ENCODE measurements at regions not wholly inside any gene's neighbourhood (a gene's known extent, or its start where the extent isn't known, plus 50 kb on each side); places are given as distances from the start of the nearest gene placed in this dataset.

GRCh38 chr13:78958006-78958405, 299.1 kb upstream of the OBI1 start:
- CTCF ChIA-PET (ENCODE audit: unreplicated experiment), result no interaction called here
- Histone ChIP-seq H4K20me1 (ENCODE audit: insufficient read depth, low read length) (no peaks in the 10 kb centered on the region), H3K79me2 (ENCODE audit: insufficient read depth, low read depth, low read length) (no peaks in the 10 kb centered on the region), H3K4me1 (ENCODE audit: insufficient read depth, low read length, poor library complexity, severe bottlenecking) (no peaks in the 10 kb centered on the region), H2AFZ (ENCODE audit: low read length) (no peak overlapping the region), H3K4me2 (ENCODE audit: low read length) (no peak overlapping the region), H3K9me2 (ENCODE audit: insufficient read depth, low read length) (no peaks in the 10 kb centered on the region), H3K27ac (ENCODE audit: low read depth, low read length, poor library complexity, severe bottlenecking) (no peak overlapping the region), H3K4me3 (ENCODE audit: low read depth, low read length, poor library complexity, severe bottlenecking) (no peak overlapping the region), H3K36me3 (ENCODE audit: insufficient read depth, low read length) (no peaks in the 10 kb centered on the region), H3K9me3 (ENCODE audit: low read length) (no peaks in the 10 kb centered on the region)
- no TSS peak for BruUV-seq (replicated peaks)
- intact Hi-C loops (cut with micrococcal nuclease; ENCODE audit: unreplicated experiment), result no loop called here
- no peak for DNase-seq (ENCODE audit: low spot score)
- POLR2A ChIA-PET, result no interaction called here
- TF ChIP-seq EZH2phosphoT487 (IDR thresholded peaks at IDR 0.05; ENCODE audit: borderline replicate concordance, low read depth, low read length) (no peak), CTCF (conservative IDR thresholded peaks at IDR 0.05; ENCODE audit: low read length) (no peak)

GRCh38 chr13:78940455-78941130, 281.6 kb upstream of the OBI1 start:
- Histone ChIP-seq H4K20me1 (ENCODE audit: insufficient read depth, low read length) (no peaks in the 10 kb centered on the region), H3K36me3 (ENCODE audit: insufficient read depth, low read length) (no peaks in the 10 kb centered on the region), H3K79me2 (ENCODE audit: insufficient read depth, low read depth, low read length) (no peaks in the 10 kb centered on the region), H3K9me3 (ENCODE audit: low read length) (no peaks in the 10 kb centered on the region), H3K4me2 (ENCODE audit: low read length) (no peak overlapping the region), H3K4me1 (ENCODE audit: insufficient read depth, low read length, poor library complexity, severe bottlenecking) (no peaks in the 10 kb centered on the region), H3K4me3 (ENCODE audit: low read depth, low read length, poor library complexity, severe bottlenecking) (no peak overlapping the region), H2AFZ (ENCODE audit: low read length) (no peak overlapping the region), H3K27ac (ENCODE audit: low read depth, low read length, poor library complexity, severe bottlenecking) (no peak overlapping the region), H3K9me2 (ENCODE audit: insufficient read depth, low read length) (no peaks in the 10 kb centered on the region)
- intact Hi-C loops (cut with micrococcal nuclease; ENCODE audit: unreplicated experiment), result no loop called here
- no peak for DNase-seq (ENCODE audit: low spot score)
- ChIA-PET POLR2A (interaction anchor here (0.8 kb wide), 1 partner anchor 511 kb away, joined by 3 read pairs; no protein-coding TSS in a partner anchor), CTCF (ENCODE audit: unreplicated experiment) (no interaction called here)
- no TSS peak for BruUV-seq (replicated peaks)
- no peak for TF ChIP-seq CTCF (conservative IDR thresholded peaks at IDR 0.05; ENCODE audit: low read length)
- TF ChIP-seq EZH2phosphoT487 (IDR thresholded peaks at IDR 0.05; ENCODE audit: borderline replicate concordance, low read depth, low read length), result no peak

GRCh38 chr13:78934336-78934735, 275.4 kb upstream of the OBI1 start:
- no peak overlapping the region for H3K4me3 ChIP-seq (ENCODE audit: low read depth, low read length, poor library complexity, severe bottlenecking)
- no peak for DNase-seq (ENCODE audit: low spot score)
- H3K4me2 ChIP-seq (ENCODE audit: low read length), result no peak overlapping the region
- no peaks in the 10 kb centered on the region for H3K9me2 ChIP-seq (ENCODE audit: insufficient read depth, low read length)
- ChIA-PET CTCF (ENCODE audit: unreplicated experiment) (no interaction called here), POLR2A (no interaction called here)
- H3K79me2 ChIP-seq (ENCODE audit: insufficient read depth, low read depth, low read length), result no peaks in the 10 kb centered on the region
- no TSS peak for BruUV-seq (replicated peaks)
- intact Hi-C loops (cut with micrococcal nuclease; ENCODE audit: unreplicated experiment), result no loop called here
- no peak for TF ChIP-seq EZH2phosphoT487 (IDR thresholded peaks at IDR 0.05; ENCODE audit: borderline replicate concordance, low read depth, low read length)
- TF ChIP-seq CTCF (conservative IDR thresholded peaks at IDR 0.05; ENCODE audit: low read length), result no peak
- H3K27ac ChIP-seq (ENCODE audit: low read depth, low read length, poor library complexity, severe bottlenecking), result no peak overlapping the region
- H3K4me1 ChIP-seq (ENCODE audit: insufficient read depth, low read length, poor library complexity, severe bottlenecking), result no peaks in the 10 kb centered on the region
- no peaks in the 10 kb centered on the region for H3K36me3 ChIP-seq (ENCODE audit: insufficient read depth, low read length)
- no peaks in the 10 kb centered on the region for H4K20me1 ChIP-seq (ENCODE audit: insufficient read depth, low read length)
- no peak overlapping the region for H2AFZ ChIP-seq (ENCODE audit: low read length)
- H3K9me3 ChIP-seq (ENCODE audit: low read length), result no peaks in the 10 kb centered on the region

Measured in OCI-LY7 (cell line).